ENCODE measurements at regions not wholly inside any gene's neighbourhood (a gene's known extent, or its start where the extent isn't known, plus 50 kb on each side); places are given as distances from the start of the nearest gene placed in this dataset.

- Histone ChIP-seq H3K9me3 (ENCODE audit: severe bottlenecking) (no peaks in the 10 kb centered on the region), H3K27ac (no peak overlapping the region), H3K36me3 (no peaks in the 10 kb centered on the region), H3K27me3 (ENCODE audit: insufficient read depth, low read depth, severe bottlenecking) (peaks cover 12% of the 10 kb centered on the region), H3K4me3 (ENCODE audit: low read depth, low read length) (no peak overlapping the region)
- no peak for TF ChIP-seq CTCF (IDR thresholded peaks at IDR 0.05; ENCODE audit: low read depth, low read length)
- DNase-seq: no peak
Measured at GRCh38 chrX:147850875-147851274, 60.8 kb upstream of the FMR1 start.

DNA sequence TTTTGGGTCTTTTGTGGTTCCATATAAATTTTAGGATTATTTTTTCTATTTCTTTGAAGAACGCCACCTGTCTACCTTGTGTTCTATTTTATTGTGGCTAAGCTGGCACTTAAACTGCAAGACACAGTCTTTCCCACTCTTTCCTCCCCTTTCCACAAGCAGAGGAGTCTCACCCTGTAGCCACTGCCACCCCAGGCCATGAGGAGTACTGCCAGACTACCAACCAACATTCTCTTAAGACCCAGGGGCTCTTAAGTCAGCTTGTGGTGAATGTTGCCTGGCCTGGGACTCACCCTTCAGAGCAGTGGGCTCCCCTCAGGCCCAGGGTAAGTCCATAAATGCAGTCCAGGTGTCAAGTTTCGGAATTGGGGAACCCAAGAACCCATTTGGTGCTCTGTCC lies 58.0 kb upstream of the FMR1 start:
- Histone ChIP-seq H3K36me3 (no peaks in the 10 kb centered on the region), H3K27ac (no peak overlapping the region), H3K27me3 (ENCODE audit: insufficient read depth, low read depth, severe bottlenecking) (peaks cover 9% of the 10 kb centered on the region), H3K4me3 (ENCODE audit: low read depth, low read length) (no peak overlapping the region), H3K9me3 (ENCODE audit: severe bottlenecking) (no peaks in the 10 kb centered on the region)
- no peak for TF ChIP-seq CTCF (IDR thresholded peaks at IDR 0.05; ENCODE audit: low read depth, low read length)
- no peak for DNase-seq

DNA sequence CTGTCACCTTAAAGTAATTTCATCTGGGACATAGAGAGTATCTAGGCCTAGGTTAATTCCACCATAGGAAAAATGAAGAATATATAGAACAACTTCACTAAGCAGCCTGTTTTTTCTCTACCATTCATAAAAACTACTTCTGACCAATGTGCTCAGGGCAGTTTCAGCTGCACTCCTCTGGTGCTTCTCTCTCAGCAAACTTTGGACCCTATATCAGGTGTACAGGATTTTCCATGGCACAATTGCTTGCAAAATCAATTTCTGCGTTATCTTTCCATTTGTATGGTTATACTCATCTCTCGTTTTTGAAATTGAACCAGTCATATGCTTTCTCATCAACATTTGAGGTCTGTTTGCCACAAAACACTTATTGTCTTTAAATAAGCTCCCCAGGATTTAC lies 52.1 kb upstream of the FMR1 start:
- H3K27ac ChIP-seq: no peak overlapping the region
- H3K9me3 ChIP-seq (ENCODE audit: severe bottlenecking): peaks cover 4% of the 10 kb centered on the region
- H3K36me3 ChIP-seq: no peaks in the 10 kb centered on the region
- no peak overlapping the region for H3K4me3 ChIP-seq (ENCODE audit: low read depth, low read length)
- H3K27me3 ChIP-seq (ENCODE audit: insufficient read depth, low read depth, severe bottlenecking): peaks cover 30% of the 10 kb centered on the region
- DNase-seq: no peak
- TF ChIP-seq CTCF (IDR thresholded peaks at IDR 0.05; ENCODE audit: low read depth, low read length): no peak
